Fibroblast of lung (primary cell): ENCODE measurements at regions not wholly inside any gene's neighbourhood (a gene's known extent, or its start where the extent isn't known, plus 50 kb on each side); places are given as distances from the start of the nearest gene placed in this dataset.

Experiments
- CTCF ChIP-seq, 2 donors: IDR thresholded peaks in 1 of 2; conservative IDR thresholded peaks in 1 of 2; 1 replicate in 1 of 2; 2 replicates in 1 of 2; pipeline ENCODE4 v1.5.1; 2011 to 2012; ENCODE audit warnings: low read length in 2 of 2, control low read depth in 1 of 2, inconsistent platforms in 1 of 2, low read depth in 1 of 2, mild to moderate bottlenecking in 1 of 2
- EZH2 ChIP-seq: IDR thresholded peaks from 2 replicates; pipeline ENCODE4 v1.5.1; 2012; ENCODE audit warnings: low read length, control low read depth, mild to moderate bottlenecking; ENCODE audit errors: missing control alignments

GRCh38 chr11:109526931-109527330, 104.9 kb downstream of the C11orf87 start:
- TF ChIP-seq EZH2 (no peak), CTCF (conservative IDR thresholded peaks at IDR 0.05 in 1 of 2, IDR thresholded peaks at IDR 0.05 in 1 of 2; ENCODE audit: low read depth in 1 of 2, low read length in 2 of 2) (no peak)
